ENCODE measurements at regions not wholly inside any gene's neighbourhood (a gene's known extent, or its start where the extent isn't known, plus 50 kb on each side); places are given as distances from the start of the nearest gene placed in this dataset.

- TF ChIP-seq CTCF (IDR thresholded peaks at IDR 0.05; ENCODE audit: borderline replicate concordance, control extremely low read depth, extremely low read depth, insufficient read depth, missing control alignments), result no peak
- in situ Hi-C loops (cut with MboI; ENCODE audit: low sequenced_read_pairs, unreplicated experiment), result no loop called here
- DNase-seq (ENCODE audit: low spot score), result no peak
Observed at GRCh38 chr14:31942166-31942841, 134.8 kb upstream of the ARHGAP5 start.

DNA sequence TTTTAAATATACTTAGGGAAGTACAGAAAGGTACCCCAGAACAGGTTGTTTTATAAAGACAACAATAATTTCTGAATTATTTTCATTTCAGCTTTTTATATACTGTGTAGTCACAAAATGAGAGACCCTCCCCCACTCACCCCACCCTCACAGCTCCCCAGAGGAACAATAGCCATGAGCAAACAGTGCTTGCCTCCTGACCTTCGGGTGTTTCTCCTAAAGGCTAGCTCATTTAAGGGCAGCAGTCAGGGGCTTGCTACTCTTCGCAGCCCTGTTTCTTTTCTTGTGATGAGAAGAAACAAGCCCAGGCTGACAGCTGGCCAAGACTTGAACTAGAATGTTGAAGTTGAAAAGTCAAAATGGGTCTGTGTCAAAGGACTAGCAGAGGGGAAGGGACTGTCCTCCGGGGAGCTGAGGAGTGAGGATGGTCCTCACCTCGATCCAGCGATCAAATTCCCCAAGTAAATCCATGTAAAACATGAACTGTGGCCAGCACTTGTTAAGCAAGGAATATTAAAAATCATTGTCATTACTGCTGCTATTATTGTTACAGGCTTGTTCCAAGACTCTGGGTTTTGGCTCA lies 133.8 kb upstream of the ARHGAP5 start:
- in situ Hi-C loops (cut with MboI; ENCODE audit: low sequenced_read_pairs, unreplicated experiment), result no loop called here
- DNase-seq (ENCODE audit: low spot score), result no peak
- TF ChIP-seq CTCF (IDR thresholded peaks at IDR 0.05; ENCODE audit: borderline replicate concordance, control extremely low read depth, extremely low read depth, insufficient read depth, missing control alignments), result no peak

DNA sequence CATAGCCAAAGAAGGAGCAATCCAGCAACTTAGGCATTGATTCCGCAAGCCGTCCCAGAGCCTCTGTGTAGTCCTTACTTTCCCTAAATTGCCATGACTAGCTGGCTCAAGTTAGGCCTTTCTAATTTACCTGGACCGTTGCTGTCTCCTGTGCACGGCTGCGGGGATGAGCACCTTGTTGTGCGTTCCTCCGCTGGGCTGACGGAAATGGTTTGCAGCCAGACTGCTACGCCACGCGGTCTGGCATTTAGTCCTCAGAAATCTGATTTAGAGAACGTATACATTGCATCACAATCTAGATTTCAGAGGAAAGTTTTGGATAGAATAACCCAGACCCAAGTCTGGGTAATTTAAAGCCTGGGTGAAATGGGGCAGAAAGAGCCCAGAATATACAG lies 133.2 kb upstream of the ARHGAP5 start:
- DNase-seq (ENCODE audit: low spot score), result no peak
- in situ Hi-C loops (cut with MboI; ENCODE audit: low sequenced_read_pairs, unreplicated experiment), result no loop called here
- TF ChIP-seq CTCF (IDR thresholded peaks at IDR 0.05; ENCODE audit: borderline replicate concordance, control extremely low read depth, extremely low read depth, insufficient read depth, missing control alignments), result no peak

DNA sequence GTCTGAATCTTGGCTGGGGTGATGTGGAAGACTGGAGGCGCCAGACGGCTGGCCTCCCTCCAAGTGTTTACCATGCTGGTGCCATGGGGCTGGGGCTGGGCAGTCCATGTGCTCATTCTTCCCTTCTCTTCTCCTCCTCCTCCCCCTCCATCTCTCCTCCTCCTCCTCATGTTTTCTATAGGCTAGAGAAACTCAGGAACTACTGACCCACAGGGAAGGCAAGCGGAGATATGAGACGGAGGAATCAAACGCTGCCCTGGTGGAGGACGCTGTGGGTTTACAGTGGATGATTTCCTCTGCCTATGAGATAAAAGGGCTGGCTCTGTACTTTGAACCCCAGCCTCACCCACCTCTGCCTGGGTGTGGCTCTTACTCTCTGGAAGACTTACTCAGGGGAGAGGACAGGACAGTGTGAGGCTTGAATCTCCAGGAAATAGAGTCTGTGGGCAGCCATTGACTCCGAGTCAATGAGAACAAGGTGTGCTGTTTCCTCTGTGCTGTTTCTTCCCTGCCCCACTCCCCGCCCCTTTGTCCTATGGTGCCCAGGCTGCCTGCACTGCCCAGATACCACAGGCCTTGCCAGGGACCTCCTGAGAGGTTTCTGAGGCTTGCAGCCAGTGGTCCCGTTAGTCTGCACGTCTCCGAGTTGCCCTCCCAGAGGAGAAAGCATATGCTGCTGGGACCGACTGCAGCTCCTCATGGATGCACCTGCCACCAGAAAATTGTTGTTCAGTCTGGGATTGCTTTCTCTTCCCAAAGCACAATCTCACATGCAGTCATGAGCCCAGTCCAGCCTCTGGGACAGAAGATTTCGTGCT lies 132.6 kb upstream of the ARHGAP5 start:
- no peak for DNase-seq (ENCODE audit: low spot score)
- TF ChIP-seq CTCF (IDR thresholded peaks at IDR 0.05; ENCODE audit: borderline replicate concordance, control extremely low read depth, extremely low read depth, insufficient read depth, missing control alignments), result no peak
- in situ Hi-C loops (cut with MboI; ENCODE audit: low sequenced_read_pairs, unreplicated experiment), result no loop called here

GRCh38 chr14:31945074-31945613 lies 132.0 kb upstream of the ARHGAP5 start:
- DNase-seq (ENCODE audit: low spot score), result no peak
- TF ChIP-seq CTCF (IDR thresholded peaks at IDR 0.05; ENCODE audit: borderline replicate concordance, control extremely low read depth, extremely low read depth, insufficient read depth, missing control alignments), result no peak

DNA sequence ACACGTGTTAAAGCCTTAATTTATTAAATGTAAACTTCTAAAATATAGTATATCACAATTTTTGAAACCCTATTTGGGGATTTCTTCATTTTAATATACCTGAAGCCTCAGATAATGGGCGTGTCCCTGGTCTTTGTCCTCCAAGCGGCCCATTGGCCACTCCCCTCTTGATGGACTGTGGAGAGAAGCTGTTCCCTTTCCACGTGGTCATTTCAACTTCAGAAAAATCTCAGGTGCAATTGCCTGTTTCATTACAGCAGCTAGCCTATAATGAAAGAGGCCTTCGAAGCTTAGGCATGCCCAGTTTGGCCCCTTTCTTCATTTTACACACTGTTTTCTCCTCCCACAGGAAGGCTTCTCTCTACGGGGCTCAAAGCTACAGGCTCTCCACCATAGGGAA lies 131.4 kb upstream of the ARHGAP5 start:
- no peak for TF ChIP-seq CTCF (IDR thresholded peaks at IDR 0.05; ENCODE audit: borderline replicate concordance, control extremely low read depth, extremely low read depth, insufficient read depth, missing control alignments)
- in situ Hi-C loops (cut with MboI; ENCODE audit: low sequenced_read_pairs, unreplicated experiment), result no loop called here
- DNase-seq (ENCODE audit: low spot score), result no peak

More at GRCh38 chr14:31945074-31945613, 132.0 kb upstream of the ARHGAP5 start:
- in situ Hi-C loops (cut with MboI; ENCODE audit: low sequenced_read_pairs, unreplicated experiment), result no loop called here
